ENCODE measurements at regions not wholly inside any gene's neighbourhood (a gene's known extent, or its start where the extent isn't known, plus 50 kb on each side); places are given as distances from the start of the nearest gene placed in this dataset.

DNA sequence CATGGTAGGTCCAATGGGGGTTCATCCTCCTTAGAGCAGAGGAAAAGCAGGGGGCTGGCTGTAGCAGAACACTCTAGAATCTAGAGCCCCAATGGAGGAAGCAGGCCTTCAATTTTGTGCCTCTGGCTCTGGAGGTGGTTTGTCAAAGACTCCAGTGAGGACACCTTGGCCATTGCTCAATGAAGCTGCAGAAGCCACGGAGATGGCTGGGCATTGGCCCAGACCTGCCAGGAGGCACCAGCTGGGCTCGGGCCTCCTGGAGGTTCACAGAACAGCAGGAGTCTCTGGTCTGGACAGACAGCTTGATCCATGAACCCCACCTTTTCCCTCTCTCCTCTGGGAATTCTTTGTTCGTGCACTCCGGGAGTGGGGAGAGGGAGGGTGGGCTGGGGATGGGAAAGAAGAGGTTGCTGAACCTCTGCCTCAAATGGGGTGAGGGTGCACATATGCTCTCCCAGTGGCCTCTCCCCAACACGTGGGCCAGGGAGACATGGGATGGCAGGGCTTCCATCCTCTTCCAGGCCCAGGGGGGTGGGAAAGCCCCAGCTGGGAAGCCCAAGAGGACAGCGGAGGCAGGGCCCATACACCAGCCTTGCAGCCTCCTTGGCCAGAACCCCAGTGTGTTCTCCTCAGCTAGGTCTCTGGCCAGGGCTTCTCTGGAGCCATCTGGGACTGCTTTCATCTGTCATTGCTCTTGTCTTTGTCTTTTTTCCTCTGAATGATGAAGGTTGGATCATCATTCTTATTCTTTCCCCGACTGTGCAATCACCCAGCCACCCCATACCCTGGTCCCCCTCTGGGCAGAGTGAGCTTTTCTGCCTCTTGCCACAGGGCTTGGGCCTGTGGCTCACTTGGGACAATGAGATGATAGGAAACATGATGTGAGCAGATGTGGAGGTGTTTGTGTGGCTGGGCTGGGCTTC, 1019.4 kb downstream of the BRD1 start:
- DNase-seq: no peak

GRCh38 chr22:48807155-48807554, 1020.5 kb downstream of the BRD1 start:
- DNase-seq: no peak

GRCh38 chr22:48806227-48806781, 1021.4 kb downstream of the BRD1 start:
- DNase-seq: no peak

- no peak for DNase-seq
Measured at GRCh38 chr22:48805516-48805915, 1022.2 kb downstream of the BRD1 start.

DNA sequence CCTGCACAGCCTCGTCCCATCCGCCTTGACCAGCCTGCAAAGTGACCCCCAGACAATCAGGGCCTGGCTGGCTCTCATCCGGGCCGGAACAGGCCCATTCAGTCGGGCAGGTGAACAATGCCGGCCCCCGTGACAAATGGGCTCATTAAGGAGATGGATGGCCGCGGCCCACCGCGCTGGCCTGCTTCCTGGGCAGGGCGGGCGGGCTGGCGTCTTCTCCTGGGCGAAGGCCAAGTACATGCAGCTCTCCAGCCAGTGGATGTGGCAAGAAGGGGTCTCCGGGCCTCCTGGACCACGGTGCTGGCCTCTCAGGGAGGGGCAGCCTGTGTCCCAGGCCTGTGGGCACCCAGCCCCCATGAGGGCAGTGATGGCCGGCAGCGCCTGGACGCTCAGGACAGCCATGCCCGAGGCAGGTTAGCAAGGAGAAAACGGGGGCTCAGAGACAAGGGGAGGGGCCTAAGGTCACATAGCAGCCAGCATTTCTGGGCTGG, 1022.8 kb downstream of the BRD1 start:
- DNase-seq: no peak

DNA sequence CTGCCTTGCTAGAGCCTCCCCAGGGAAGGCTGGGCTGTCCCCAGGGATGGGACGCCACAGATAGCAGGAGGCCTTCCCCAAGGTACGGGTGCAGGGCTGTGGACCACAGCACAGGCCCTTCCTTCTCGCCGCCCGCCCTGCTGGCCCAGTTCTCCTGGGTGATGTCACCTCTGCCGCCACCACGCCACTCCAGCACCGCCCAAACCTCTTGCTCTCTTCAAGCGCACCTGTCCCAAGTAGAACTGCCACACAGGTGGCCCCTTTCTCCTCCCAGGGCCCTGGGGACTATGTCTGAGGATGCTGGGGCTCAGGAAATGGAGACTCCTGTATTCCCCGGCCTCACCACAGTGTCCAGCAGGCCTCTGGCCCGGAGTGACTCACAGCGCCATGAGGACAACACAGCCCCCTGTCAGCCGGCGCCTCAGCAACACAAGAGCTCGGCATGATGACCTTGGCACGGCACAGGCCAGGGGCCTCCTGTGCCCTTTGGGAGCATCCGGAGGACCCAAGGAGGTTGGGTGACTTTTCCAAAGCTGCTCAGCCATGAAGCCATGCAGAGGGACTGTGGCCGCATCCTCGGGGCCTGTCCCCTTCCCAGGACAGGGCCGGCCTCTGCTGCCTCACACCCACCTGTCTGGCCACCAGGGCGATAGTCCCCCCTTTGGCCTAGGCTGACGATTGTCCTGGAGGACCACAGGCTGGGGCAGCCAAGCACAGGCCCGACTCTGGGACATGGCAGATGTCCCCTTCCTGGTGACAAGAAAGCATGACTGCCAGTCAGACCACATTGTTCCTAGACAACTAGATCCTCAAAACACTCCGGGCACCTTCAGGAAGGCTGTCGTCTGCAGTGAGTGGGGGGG, 1023.5 kb downstream of the BRD1 start:
- no peak for DNase-seq

GRCh38 chr22:48803171-48803947, 1024.3 kb downstream of the BRD1 start:
- no peak for DNase-seq

GRCh38 chr22:48802576-48802975, 1025.1 kb downstream of the BRD1 start:
- no peak for DNase-seq

DNA sequence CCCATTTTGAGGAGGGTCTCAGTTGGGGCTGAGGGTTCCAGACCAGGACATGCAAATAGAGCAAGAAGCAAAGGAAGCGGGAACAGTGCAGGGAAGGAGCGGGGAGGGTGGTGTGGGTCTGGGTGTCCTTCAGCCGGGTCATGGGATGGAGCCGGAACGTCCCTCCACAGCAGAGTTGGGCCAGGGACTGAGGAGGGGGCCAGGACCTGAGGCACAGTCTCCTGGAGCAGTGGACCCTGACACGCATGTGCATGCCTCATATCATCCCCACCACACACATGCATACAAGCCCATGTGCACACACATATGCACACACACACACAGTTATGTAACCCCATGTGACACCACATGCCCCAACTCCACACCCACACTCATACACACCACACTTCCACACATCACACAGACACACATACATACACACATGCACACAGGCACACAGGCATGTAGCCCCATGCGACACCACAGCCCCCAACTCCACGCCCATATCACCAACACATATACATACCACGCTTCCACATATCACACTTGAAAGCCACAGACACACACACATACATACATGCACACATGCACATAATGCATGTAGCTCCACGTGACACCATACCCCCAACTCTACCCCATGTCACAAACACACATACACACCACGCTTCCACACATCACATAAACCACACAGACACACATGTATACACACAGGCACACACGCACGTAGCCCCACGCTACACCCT, 1026.6 kb downstream of the BRD1 start:
- DNase-seq: no peak

- no peak for DNase-seq
Measured at GRCh38 chr22:48800036-48800885, 1027.4 kb downstream of the BRD1 start.

- no peak for DNase-seq
Measured at GRCh38 chr22:48799227-48799970, 1028.3 kb downstream of the BRD1 start.

GRCh38 chr22:48798281-48799226, 1029.1 kb downstream of the BRD1 start:
- no peak for DNase-seq

- DNase-seq: no peak
Measured at GRCh38 chr22:48797731-48798130, 1029.9 kb downstream of the BRD1 start.

- no peak for DNase-seq
Measured at GRCh38 chr22:48796310-48797015, 1031.2 kb downstream of the BRD1 start.

GRCh38 chr22:48795664-48796063, 1032.0 kb downstream of the BRD1 start:
- DNase-seq: no peak

GRCh38 chr22:48794906-48795305, 1032.8 kb downstream of the BRD1 start:
- no peak for DNase-seq

DNA sequence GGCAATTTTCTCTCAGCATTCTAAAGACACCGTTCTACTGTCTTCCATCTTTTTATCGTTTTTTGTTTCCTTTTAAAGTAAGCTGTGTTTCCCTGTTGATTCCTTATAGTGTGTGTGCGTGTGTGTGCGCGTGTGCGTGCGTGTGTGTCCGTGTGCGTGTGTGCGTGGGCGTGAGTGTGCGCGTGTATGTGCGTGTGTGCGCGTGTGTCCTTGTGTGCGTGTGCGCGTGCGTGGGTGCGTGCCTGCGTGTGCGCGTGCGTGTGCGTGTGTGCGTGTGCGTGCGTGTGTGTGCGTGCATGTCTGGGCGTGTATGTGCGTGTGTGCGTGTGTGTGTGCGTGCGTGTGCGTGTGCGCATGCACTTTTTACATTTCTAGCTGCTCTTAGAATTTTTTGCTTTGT, 1033.7 kb downstream of the BRD1 start:
- no peak for DNase-seq

DNA sequence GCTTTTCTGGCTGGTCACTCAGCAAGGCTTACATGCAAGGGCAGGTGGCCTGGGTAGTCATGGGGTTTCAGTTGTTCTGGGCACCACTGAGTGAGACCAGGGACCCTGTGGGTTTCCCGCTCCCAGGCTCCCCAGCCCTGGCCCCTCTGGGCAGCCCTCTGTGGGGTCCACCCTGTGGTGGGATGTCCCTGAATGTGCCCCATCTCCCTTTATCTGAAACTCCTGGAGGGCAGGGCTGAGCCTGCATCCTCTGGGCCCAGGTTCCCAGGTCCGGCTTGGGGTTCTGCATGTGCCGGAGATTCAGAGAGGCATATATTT, 1041.0 kb downstream of the BRD1 start:
- DNase-seq: no peak
